A549 (cell line): ENCODE measurements at regions not wholly inside any gene's neighbourhood (a gene's known extent, or its start where the extent isn't known, plus 50 kb on each side); places are given as distances from the start of the nearest gene placed in this dataset.

Experiments used
- ATAC-seq, 2 experiments: fragments of 200-7000 bp in 1 of 2; fragments of >200 bp in 1 of 2; cut with Nextera tagmentation in 1 of 2; cut with Tn5 transposase in 1 of 2; 3 replicates each; pipeline versions ENCODE4 v1.8.0 to v1.9.1; 2018 to 2020; ENCODE audit warnings: mild to moderate bottlenecking in 1 of 2, moderate library complexity in 1 of 2
- CTCF ChIA-PET: fragments of 300-600 bp; sonication (Branson Sonifier 250); formaldehyde crosslinking; extraction: SDS; loops from one replicate; lab custom pipeline; 2021; ENCODE audit warnings: antibody characterized with exemption, inconsistent platforms; lab: Yijun Ruan, JAX
- POLR2A ChIA-PET: fragments of 350-600 bp; formaldehyde crosslinking; extraction: SDS; loops from one replicate; lab custom pipeline; 2021; ENCODE audit warnings: antibody characterized with exemption, inconsistent platforms; lab: Yijun Ruan, JAX
- DNase-seq, 2 experiments: peaks; one replicate each; pipeline versions ENCODE4 v3.0.0 to v3.0.0-alpha.2; 2011 to 2016; ENCODE audit warnings: low read depth in 1 of 2, low spot score in 1 of 2
- FAIRE-seq: peaks from 2 replicates; lab custom pipeline; 2011; peaks lifted over from hg19 to GRCh38; lab: Jason Lieb, UNC
- H3K27ac ChIP-seq, 2 experiments: fragments of >200 bp; sonication (Bioruptor Twin); formaldehyde crosslinking; 3 replicates each; pipeline ENCODE4 v1.5.1; 2016 to 2017
- H3K4me1 ChIP-seq: fragments of >200 bp; sonication (Bioruptor Twin); formaldehyde crosslinking; 3 replicates; pipeline ENCODE4 v1.6.1; 2016
- H3K4me2 ChIP-seq: fragments of >200 bp; sonication (Bioruptor Twin); formaldehyde crosslinking; 3 replicates; pipeline ENCODE4 v1.6.1; 2016
- H3K4me3 ChIP-seq: fragments of >200 bp; sonication (Bioruptor Twin); formaldehyde crosslinking; 3 replicates; pipeline ENCODE4 v1.5.1; 2016
- H3K9me3 ChIP-seq: fragments of >200 bp; sonication (Bioruptor Twin); formaldehyde crosslinking; 3 replicates; pipeline ENCODE4 v1.6.1; 2016
- ATOH8 ChIP-seq: fragments of 250-450 bp; sonication (Bioruptor Pico); IDR thresholded peaks from 2 replicates; pipeline ENCODE4 v1.5.0; 2020; ENCODE audit warnings: low read depth, mild to moderate bottlenecking, moderate library complexity
- BHLHE40 ChIP-seq: IDR thresholded peaks from 2 replicates; pipeline ENCODE4 v1.6.1; 2012; ENCODE audit warnings: low read depth, low read length, inconsistent platforms
- CEBPB ChIP-seq, 2 experiments: fragments of >200 bp in 1 of 2; sonication (Bioruptor Twin) in 1 of 2; formaldehyde crosslinking in 1 of 2; IDR thresholded peaks; 2 replicates each; pipeline ENCODE4 v1.6.1; 2012 to 2016
- CHD2 ChIP-seq: fragments of 150-350 bp; IDR thresholded peaks from 2 replicates; pipeline ENCODE4 v1.6.1; 2014; ENCODE audit warnings: low read length; ENCODE audit not compliant: partially characterized antibody
- CTCF ChIP-seq: fragments of >200 bp; sonication (Bioruptor Twin); formaldehyde crosslinking; IDR thresholded peaks from 3 replicates; pipeline ENCODE4 v1.5.1; 2016
- ELK1 ChIP-seq: fragments of 150-350 bp; IDR thresholded peaks from 2 replicates; pipeline ENCODE4 v1.6.1; 2014; ENCODE audit warnings: low read depth, mild to moderate bottlenecking, low read length
- FOSL2 ChIP-seq, 2 experiments: fragments of 450-650 bp in 1 of 2; fragments of >200 bp in 1 of 2; sonication (Bioruptor Twin) in 1 of 2; formaldehyde crosslinking; IDR thresholded peaks; 2 replicates each; pipeline versions ENCODE4 v1.5.0 to v1.6.1; 2016 to 2020; ENCODE audit warnings: mild to moderate bottlenecking in 1 of 2, moderate library complexity in 1 of 2
- FOXS1 ChIP-seq: fragments of 250-450 bp; sonication (Bioruptor Pico); IDR thresholded peaks from 2 replicates; pipeline ENCODE4 v1.5.0; 2020; ENCODE audit warnings: mild to moderate bottlenecking, moderate library complexity
- GATA3 ChIP-seq: IDR thresholded peaks from 2 replicates; pipeline ENCODE4 v1.6.1; 2012; ENCODE audit warnings: borderline replicate concordance
- HEYL ChIP-seq: fragments of 250-450 bp; sonication (Bioruptor Pico); IDR thresholded peaks from 2 replicates; pipeline ENCODE4 v1.8.0; 2021; ENCODE audit warnings: mild to moderate bottlenecking, moderate library complexity
- HOXB13 ChIP-seq: fragments of 250-450 bp; sonication (Bioruptor Pico); IDR thresholded peaks from 2 replicates; pipeline ENCODE4 v1.5.0; 2020; ENCODE audit warnings: low read depth, mild to moderate bottlenecking, moderate library complexity
- JUN ChIP-seq, 2 experiments: fragments of >200 bp; sonication (Bioruptor Twin); formaldehyde crosslinking; IDR thresholded peaks; 2 replicates in 1 of 2; 3 replicates in 1 of 2; pipeline ENCODE4 v1.6.1; 2016 to 2017
- JUNB ChIP-seq: fragments of >200 bp; sonication (Bioruptor Twin); formaldehyde crosslinking; IDR thresholded peaks from 2 replicates; pipeline ENCODE4 v1.6.1; 2016
- KDM1A ChIP-seq: fragments of 200-600 bp; sonication (generic); IDR thresholded peaks from 2 replicates; pipeline ENCODE4 v1.6.1; 2016; ENCODE audit warnings: low read depth, mild to moderate bottlenecking
- MYC ChIP-seq: IDR thresholded peaks from 2 replicates; pipeline ENCODE4 v1.6.1; 2012; ENCODE audit warnings: mild to moderate bottlenecking, inconsistent platforms, low read length, improper control_type of control experiment, borderline replicate concordance
- PBX3 ChIP-seq: IDR thresholded peaks from 2 replicates; pipeline ENCODE4 v1.6.1; 2012
- PHF8 ChIP-seq: fragments of 200-600 bp; sonication (generic); IDR thresholded peaks from 2 replicates; pipeline ENCODE4 v1.6.1; 2016; ENCODE audit warnings: low read depth, mild to moderate bottlenecking, antibody characterized with exemption, moderate library complexity, borderline replicate concordance
- POLR2A ChIP-seq: IDR thresholded peaks from 2 replicates; pipeline ENCODE4 v1.6.1; 2012; ENCODE audit warnings: mild to moderate bottlenecking, low read length
- RAD21 ChIP-seq, 2 experiments: fragments of >200 bp in 1 of 2; sonication (Bioruptor Twin) in 1 of 2; formaldehyde crosslinking in 1 of 2; IDR thresholded peaks in 1 of 2; conservative IDR thresholded peaks in 1 of 2; 2 replicates in 1 of 2; 3 replicates in 1 of 2; pipeline ENCODE4 v1.6.1; 2012 to 2018; ENCODE audit warnings: inconsistent platforms in 1 of 2
- REST ChIP-seq: fragments of 200-600 bp; sonication (generic); IDR thresholded peaks from 2 replicates; pipeline ENCODE4 v1.6.1; 2016; ENCODE audit warnings: antibody characterized with exemption, mild to moderate bottlenecking, moderate library complexity
- RFX5 ChIP-seq: fragments of 450-650 bp; IDR thresholded peaks from 2 replicates; pipeline ENCODE4 v1.7.1; 2014; ENCODE audit warnings: antibody characterized with exemption, mild to moderate bottlenecking, moderate library complexity
- RNF2 ChIP-seq: fragments of 200-600 bp; sonication (generic); IDR thresholded peaks from 2 replicates; pipeline ENCODE4 v1.6.1; 2016; ENCODE audit warnings: low read depth, mild to moderate bottlenecking, antibody characterized with exemption, moderate library complexity, borderline replicate concordance
- TP53 ChIP-seq: fragments of 250-450 bp; sonication (Bioruptor Pico); IDR thresholded peaks from 2 replicates; pipeline ENCODE4 v1.5.0; 2021; ENCODE audit warnings: mild to moderate bottlenecking, moderate library complexity
- ZNF302 ChIP-seq: fragments of 250-450 bp; sonication (Bioruptor Pico); IDR thresholded peaks from 2 replicates; pipeline ENCODE4 v1.9.0; 2021; ENCODE audit warnings: inconsistent platforms, mild to moderate bottlenecking, moderate library complexity
- WGBS: methylation state at CpG from one replicate; pipeline ENCODE4 v1.1.6; 2017; ENCODE audit errors: missing lambda C conversion rate; 5-methylcytosine and 5-hydroxymethylcytosine counted together

- FAIRE-seq, result no peak
- no peak for ATAC-seq
These were observed 113.8 kb upstream of the COL8A1 start for GRCh38 chr3:99524559-99524958.

GRCh38 chr3:99523431-99524127 lies 114.8 kb upstream of the COL8A1 start:
- no peak overlapping the region for H3K4me2 ChIP-seq
- 37% methylated on average over 3 of the region's 3 CpGs for whole genome bisulfite sequencing
- ChIA-PET POLR2A (no interaction called here), CTCF (no interaction called here)
- H3K4me1 ChIP-seq, result no peaks in the 10 kb centered on the region
- no peaks in the 10 kb centered on the region for H3K9me3 ChIP-seq
- no peak for TF ChIP-seq ELK1
- TF ChIP-seq RAD21 (conservative IDR thresholded peaks at IDR 0.05 in 1 of 2, IDR thresholded peaks at IDR 0.05 in 1 of 2), result no peak
- TF ChIP-seq JUN (IDR thresholded peaks at IDR 0.05), result no peak
- TF ChIP-seq CHD2, result no peak
- TF ChIP-seq PBX3, result no peak
- TF ChIP-seq HOXB13, result no peak
- TF ChIP-seq ZNF302 (CRISPR knock-in tag), result no peak
- DNase-seq (no peak), ATAC-seq (no peak), FAIRE-seq (no peak)
- H3K4me3 ChIP-seq, result no peak overlapping the region
- no peak overlapping the region for H3K27ac ChIP-seq

More at GRCh38 chr3:99524559-99524958, 113.8 kb upstream of the COL8A1 start:
- no peak overlapping the region for H3K27ac ChIP-seq
- CTCF ChIA-PET, result no interaction called here
- no peaks in the 10 kb centered on the region for H3K4me1 ChIP-seq
- POLR2A ChIA-PET, result no interaction called here
- no peak overlapping the region for H3K4me2 ChIP-seq
- H3K9me3 ChIP-seq, result no peaks in the 10 kb centered on the region
- no peak overlapping the region for H3K4me3 ChIP-seq
- no peak for TF ChIP-seq REST
- TF ChIP-seq CTCF, result no peak
- TF ChIP-seq TP53 (CRISPR knock-in tag), result no peak
- no peak for TF ChIP-seq KDM1A
- TF ChIP-seq JUNB, result no peak
- no peak for TF ChIP-seq HEYL
- TF ChIP-seq JUN (IDR thresholded peaks at IDR 0.05), result no peak
- no peak for DNase-seq

- POLR2A ChIA-PET, result no interaction called here
- Histone ChIP-seq H3K27ac (no peak overlapping the region), H3K4me3 (no peak overlapping the region), H3K4me2 (no peak overlapping the region), H3K4me1 (no peaks in the 10 kb centered on the region), H3K9me3 (no peaks in the 10 kb centered on the region)
- WGBS, result 6% methylated on average over 2 of the region's 2 CpGs
- DNase-seq (no peak), FAIRE-seq (no peak), ATAC-seq (no peak)
- TF ChIP-seq MYC (no peak), RFX5 (no peak), ZNF302 (CRISPR knock-in tag) (no peak), PHF8 (no peak), CEBPB (IDR thresholded peaks at IDR 0.05) (no peak), BHLHE40 (no peak), RNF2 (no peak), FOXS1 (CRISPR knock-in tag) (no peak), FOSL2 (IDR thresholded peaks at IDR 0.05) (no peak), FOSL2 (CRISPR knock-in tag; IDR thresholded peaks at IDR 0.05) (no peak), ATOH8 (CRISPR knock-in tag) (no peak), GATA3 (no peak), POLR2A (no peak), JUN (IDR thresholded peaks at IDR 0.05) (no peak), HOXB13 (no peak)
- TF ChIP-seq, all 56 proteins: peak for 0
- CTCF ChIA-PET, result interaction anchor here (0.8 kb wide), 1 partner anchor 24 kb away, joined by 3 read pairs; no protein-coding TSS in a partner anchor
These were observed 116.2 kb upstream of the COL8A1 start for GRCh38 chr3:99522147-99522546.
